Natural killer cell (primary cell): ENCODE measurements at regions not wholly inside any gene's neighbourhood (a gene's known extent, or its start where the extent isn't known, plus 50 kb on each side); places are given as distances from the start of the nearest gene placed in this dataset.
A peak's percentile ranks its signal among the peaks of the same experiment; 100 is the strongest.

ENCODE experiments used
- ATAC-seq, 3 donors: fragments of 150-1000 bp in 2 of 3; fragments of 200-7000 bp in 1 of 3; cut with Tn5 transposase; 1 replicate in 1 of 3; 2 replicates in 2 of 3; pipeline ENCODE4 v1.10.0; 2021; ENCODE audit warnings: mild to moderate bottlenecking in 2 of 3, moderate library complexity in 2 of 3
- DNase-seq, 2 donors: peaks; one replicate each; pipeline versions ENCODE4 v3.0.0 to v3.0.0-alpha.2; 2013 to 2021; ENCODE audit warnings: mixed read lengths in 1 of 2
- H3K27ac ChIP-seq: one replicate; pipeline ENCODE4 v1.5.1; 2013; ENCODE audit warnings: mild to moderate bottlenecking, low read length
- H3K27me3 ChIP-seq: one replicate; pipeline ENCODE4 v1.6.1; 2013; ENCODE audit warnings: low read length; ENCODE audit not compliant: control insufficient read depth, insufficient read depth
- H3K36me3 ChIP-seq: one replicate; pipeline ENCODE4 v1.6.1; 2013; ENCODE audit warnings: low read length; ENCODE audit not compliant: control insufficient read depth, insufficient read depth
- H3K4me1 ChIP-seq: one replicate; pipeline ENCODE4 v1.6.1; 2013; ENCODE audit warnings: low read length; ENCODE audit not compliant: control insufficient read depth, insufficient read depth
- H3K4me3 ChIP-seq: one replicate; pipeline ENCODE4 v1.5.1; 2013; ENCODE audit warnings: low read length
- H3K9me3 ChIP-seq: one replicate; pipeline ENCODE4 v1.6.1; 2013; ENCODE audit warnings: low read length; ENCODE audit not compliant: control insufficient read depth, insufficient read depth
- H3K27ac Mint-ChIP-seq, 2 donors: one replicate each; pipeline ENCODE4 v1.8.0; 2022; ENCODE audit warnings: mild to moderate bottlenecking in 2 of 2, mixed read lengths in 2 of 2, moderate library complexity in 1 of 2
- H3K27me3 Mint-ChIP-seq, 2 donors: one replicate each; pipeline ENCODE4 v1.8.0; 2022; ENCODE audit warnings: low read depth in 2 of 2, mixed read lengths in 2 of 2
- H3K36me3 Mint-ChIP-seq: one replicate; pipeline ENCODE4 v1.8.0; 2022; ENCODE audit warnings: mixed read lengths
- H3K4me1 Mint-ChIP-seq, 2 donors: one replicate each; pipeline ENCODE4 v1.8.0; 2022; ENCODE audit warnings: mixed read lengths in 2 of 2
- H3K4me3 Mint-ChIP-seq: one replicate; pipeline ENCODE4 v1.8.0; 2022; ENCODE audit warnings: mild to moderate bottlenecking, moderate library complexity, mixed read lengths
- H3K9me3 Mint-ChIP-seq, 2 donors: one replicate each; pipeline ENCODE4 v1.8.0; 2022; ENCODE audit warnings: mixed read lengths in 2 of 2
- WGBS: methylation state at CpG from one replicate; pipeline ENCODE4 v1.1.7; 2013; ENCODE audit warnings: missing lambda C conversion rate; ENCODE audit not compliant: insufficient coverage; 5-methylcytosine and 5-hydroxymethylcytosine counted together
- intact Hi-C: fragments of 100-400 bp; cut with micrococcal nuclease; formaldehyde crosslinking; loops from one replicate; pipeline ENCODE4 v1.14.2; 2022
- TF ChIP-seq, protein P1 (sequence below): fragments of 200-600 bp; IDR thresholded peaks from one replicate; pipeline ENCODE4 v1.8.0; 2022; ENCODE audit warnings: antibody characterized with exemption

DNA sequence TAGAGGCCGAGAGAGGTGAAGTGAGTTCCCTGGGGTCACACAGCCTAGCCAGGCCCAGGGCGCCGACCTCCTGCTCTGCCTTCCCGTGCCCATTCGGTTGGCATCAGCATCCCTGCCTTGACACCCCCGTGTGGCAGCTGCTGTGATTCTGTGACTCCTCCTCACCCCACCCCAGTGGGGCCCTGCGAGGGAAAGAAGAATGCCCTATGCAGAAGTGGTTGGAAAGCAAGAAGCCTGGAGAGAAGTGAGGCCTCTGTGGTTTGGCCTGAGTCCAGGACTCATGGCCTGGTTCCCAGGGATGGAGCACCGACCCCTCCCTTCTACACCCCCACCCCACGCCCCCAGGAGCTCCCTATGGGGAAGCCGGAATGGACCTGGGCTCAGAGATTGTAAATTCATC lies 296.2 kb downstream of the SEC14L1 start:
- H3K27me3 ChIP-seq: no peaks in the 10 kb centered on the region
- H3K9me3 Mint-ChIP-seq: no peaks in the 10 kb centered on the region
- H3K4me1 Mint-ChIP-seq: peaks cover 59 to 88% of the 10 kb centered on the region in 2 donors
- no peaks in the 10 kb centered on the region for H3K27me3 Mint-ChIP-seq
- peaks cover 100% of the 10 kb centered on the region for H3K4me1 ChIP-seq
- intact Hi-C loops: no loop called here
- no peak for ATAC-seq
- H3K36me3 Mint-ChIP-seq: no peaks in the 10 kb centered on the region
- peak overlapping the region in 1 of 2 donors; percentile 65 for H3K27ac Mint-ChIP-seq
- no peak overlapping the region for H3K4me3 ChIP-seq
- peak in 1 of 2 donors; percentile 62 for DNase-seq
- peaks cover 5% of the 10 kb centered on the region for H3K36me3 ChIP-seq
- H3K9me3 ChIP-seq: no peaks in the 10 kb centered on the region
- TF ChIP-seq, protein P1, sequence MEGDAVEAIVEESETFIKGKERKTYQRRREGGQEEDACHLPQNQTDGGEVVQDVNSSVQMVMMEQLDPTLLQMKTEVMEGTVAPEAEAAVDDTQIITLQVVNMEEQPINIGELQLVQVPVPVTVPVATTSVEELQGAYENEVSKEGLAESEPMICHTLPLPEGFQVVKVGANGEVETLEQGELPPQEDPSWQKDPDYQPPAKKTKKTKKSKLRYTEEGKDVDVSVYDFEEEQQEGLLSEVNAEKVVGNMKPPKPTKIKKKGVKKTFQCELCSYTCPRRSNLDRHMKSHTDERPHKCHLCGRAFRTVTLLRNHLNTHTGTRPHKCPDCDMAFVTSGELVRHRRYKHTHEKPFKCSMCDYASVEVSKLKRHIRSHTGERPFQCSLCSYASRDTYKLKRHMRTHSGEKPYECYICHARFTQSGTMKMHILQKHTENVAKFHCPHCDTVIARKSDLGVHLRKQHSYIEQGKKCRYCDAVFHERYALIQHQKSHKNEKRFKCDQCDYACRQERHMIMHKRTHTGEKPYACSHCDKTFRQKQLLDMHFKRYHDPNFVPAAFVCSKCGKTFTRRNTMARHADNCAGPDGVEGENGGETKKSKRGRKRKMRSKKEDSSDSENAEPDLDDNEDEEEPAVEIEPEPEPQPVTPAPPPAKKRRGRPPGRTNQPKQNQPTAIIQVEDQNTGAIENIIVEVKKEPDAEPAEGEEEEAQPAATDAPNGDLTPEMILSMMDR: no peak
- 38% methylated on average over 9 of the region's 10 CpGs for WGBS
- H3K27ac ChIP-seq: peak overlapping the region; percentile 20
- no peak overlapping the region for H3K4me3 Mint-ChIP-seq

- intact Hi-C loops: no loop called here
- no peaks in the 10 kb centered on the region for H3K9me3 ChIP-seq
- TF ChIP-seq, protein P1: no peak
- peak overlapping the region; percentile 31 for H3K4me3 Mint-ChIP-seq
- DNase-seq (peak in 1 of 2 donors; percentile 29), ATAC-seq (no peak)
- no peak overlapping the region for H3K4me3 ChIP-seq
- H3K27me3 Mint-ChIP-seq: no peaks in the 10 kb centered on the region
- no peak overlapping the region for H3K27ac Mint-ChIP-seq
- no peaks in the 10 kb centered on the region for H3K9me3 Mint-ChIP-seq
- H3K27ac ChIP-seq: peak overlapping the region; percentile 72
- peaks cover 100% of the 10 kb centered on the region for H3K4me1 ChIP-seq
- peaks cover 64 to 90% of the 10 kb centered on the region in 2 donors for H3K4me1 Mint-ChIP-seq
- WGBS: 74% methylated on average over 12 of the region's 12 CpGs
- no peaks in the 10 kb centered on the region for H3K36me3 Mint-ChIP-seq
- H3K27me3 ChIP-seq: no peaks in the 10 kb centered on the region
- peaks cover 5% of the 10 kb centered on the region for H3K36me3 ChIP-seq
These were observed 297.0 kb downstream of the SEC14L1 start for GRCh38 chr17:77437747-77438146.

GRCh38 chr17:77438241-77439188 lies 297.7 kb downstream of the SEC14L1 start:
- H3K4me1 Mint-ChIP-seq: peaks cover 71 to 97% of the 10 kb centered on the region in 2 donors
- ATAC-seq: no peak
- Histone ChIP-seq H3K36me3 (peaks cover 5% of the 10 kb centered on the region), H3K27ac (peak overlapping the region; percentile 72), H3K4me1 (peaks cover 100% of the 10 kb centered on the region), H3K9me3 (no peaks in the 10 kb centered on the region), H3K4me3 (no peak overlapping the region), H3K27me3 (no peaks in the 10 kb centered on the region)
- peak overlapping the region; percentile 86 for H3K27ac Mint-ChIP-seq
- intact Hi-C loops: no loop called here
- DNase-seq: no peak
- no peaks in the 10 kb centered on the region for H3K9me3 Mint-ChIP-seq
- no peaks in the 10 kb centered on the region for H3K27me3 Mint-ChIP-seq
- 76% methylated on average over 14 of the region's 14 CpGs for WGBS
- H3K36me3 Mint-ChIP-seq: no peaks in the 10 kb centered on the region
- peak overlapping the region; percentile 45 for H3K4me3 Mint-ChIP-seq
- TF ChIP-seq, protein P1: no peak
